Activated CD4-positive, alpha-beta T cell treated with anti-CD3 and anti-CD28 coated beads, Interleukin-2, Interleukin-6, amounts not matched to agents 100 ng/mL and 50 ng/mL, durations not matched to agents 16 hours and 8 hours (primary cell): ENCODE measurements at regions not wholly inside any gene's neighbourhood (a gene's known extent, or its start where the extent isn't known, plus 50 kb on each side); places are given as distances from the start of the nearest gene placed in this dataset.
A peak's percentile ranks its signal among the peaks of the same experiment; 100 is the strongest.
"Not testable (repeated sequence)": the region's sequence is repeated elsewhere in the genome, so short reads cannot be mapped to it uniquely, and the experiment has no call there.

Experiments
- DNase-seq: peaks from one replicate; pipeline ENCODE4 v3.0.0-alpha.2; 2020

GRCh38 chr6:150684161-150684560 is 84.5 kb downstream of the PLEKHG1 start:
- no peak for DNase-seq

DNA sequence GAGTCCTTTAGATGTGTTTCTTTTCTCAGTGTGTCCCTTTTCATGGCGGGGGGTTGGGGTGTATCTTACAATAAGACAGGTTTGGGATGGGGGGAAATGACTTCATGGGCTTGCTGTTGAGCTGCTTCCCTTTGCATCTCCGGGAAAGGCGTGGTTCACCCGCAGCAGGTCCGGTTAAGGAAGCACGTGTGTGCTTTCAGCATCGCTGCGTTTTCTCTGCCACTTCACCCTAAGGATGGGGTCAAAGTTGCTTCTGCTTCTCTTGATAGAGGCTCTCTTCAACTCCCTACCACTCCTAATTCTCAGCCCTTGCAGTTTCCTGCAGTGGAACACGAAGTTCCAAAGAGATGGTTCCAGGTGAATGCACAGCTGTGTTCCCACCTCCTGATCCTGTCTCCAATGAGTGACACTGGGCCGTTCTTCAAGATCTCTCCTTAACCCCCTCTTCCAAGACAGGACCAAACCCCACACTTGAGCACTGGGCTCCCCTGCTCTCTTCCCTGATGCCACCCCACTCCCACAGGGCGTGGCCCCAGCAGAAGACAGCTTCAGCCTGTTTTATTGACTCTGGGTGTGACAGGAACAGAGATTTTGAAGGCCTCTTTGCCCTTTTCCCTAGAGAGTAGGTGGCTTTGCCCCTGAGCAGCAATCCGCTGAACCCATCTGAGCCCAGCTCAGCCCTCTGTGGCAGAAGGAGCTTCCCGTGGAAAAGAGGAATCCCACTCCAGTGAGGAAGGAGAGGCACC is 85.2 kb downstream of the PLEKHG1 start:
- DNase-seq = no peak

- peak; percentile 55 for DNase-seq
Observed at GRCh38 chr6:150685860-150686259, 86.2 kb downstream of the PLEKHG1 start.

- no peak for DNase-seq
Observed at GRCh38 chr6:150686566-150686965, 86.9 kb downstream of the PLEKHG1 start.

- no peak for DNase-seq
Observed at GRCh38 chr6:150687508-150687907, 87.8 kb downstream of the PLEKHG1 start.

DNA sequence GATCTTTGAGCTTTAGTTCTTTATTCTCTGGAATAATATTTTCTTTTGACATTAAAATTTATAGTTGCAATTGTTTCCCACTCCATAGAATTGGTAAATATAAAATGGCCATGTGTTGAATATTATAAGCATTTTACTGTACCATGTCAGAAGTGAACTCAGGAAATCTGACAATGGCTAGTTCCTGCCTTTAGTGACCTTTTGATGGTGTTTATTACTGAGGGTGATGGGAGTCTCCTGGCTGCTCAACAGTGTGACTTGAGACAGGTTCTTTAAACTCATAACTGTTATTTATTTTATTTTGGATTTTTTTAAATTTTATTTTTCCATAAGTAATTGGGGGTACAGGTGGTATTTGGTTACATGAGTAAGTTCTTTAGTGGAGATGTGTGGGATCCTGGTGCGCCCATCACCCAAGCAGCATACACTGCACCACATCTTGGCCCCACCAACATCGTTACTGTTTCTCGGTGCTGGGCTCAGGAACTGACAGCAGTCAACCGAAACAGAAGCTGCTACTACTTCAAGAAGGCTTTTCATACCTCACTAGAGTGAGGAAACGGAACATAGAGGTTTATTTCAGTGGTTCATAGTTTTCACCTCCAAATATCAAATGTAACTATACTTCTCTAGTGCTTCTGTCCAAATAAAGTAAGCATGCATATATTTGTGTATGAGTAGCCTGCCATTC is 90.4 kb downstream of the PLEKHG1 start:
- DNase-seq = no peak

- DNase-seq = no peak
Observed at GRCh38 chr6:150690681-150691080, 91.0 kb downstream of the PLEKHG1 start.

GRCh38 chr6:150691463-150691862 is 91.8 kb downstream of the PLEKHG1 start:
- DNase-seq = no peak

DNA sequence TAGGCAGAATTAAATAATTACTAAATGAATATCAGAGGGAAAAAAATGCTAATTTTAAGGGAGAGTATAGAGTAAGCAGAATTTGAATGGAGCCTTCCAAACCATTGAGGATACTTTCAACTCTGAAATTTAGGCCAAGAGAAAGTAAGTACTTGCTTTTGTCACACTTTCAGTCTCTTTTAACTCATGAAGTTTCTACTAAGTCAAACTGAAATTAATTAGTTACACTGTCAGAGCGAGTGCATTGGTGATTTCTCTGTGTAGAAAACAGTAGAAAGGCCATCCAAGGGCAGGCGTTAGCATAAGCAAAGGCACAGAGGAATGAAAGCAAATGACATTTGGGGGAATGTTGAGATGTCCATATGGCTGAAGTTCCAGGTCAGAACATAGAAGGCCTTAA is 92.9 kb downstream of the PLEKHG1 start:
- DNase-seq = no peak

DNA sequence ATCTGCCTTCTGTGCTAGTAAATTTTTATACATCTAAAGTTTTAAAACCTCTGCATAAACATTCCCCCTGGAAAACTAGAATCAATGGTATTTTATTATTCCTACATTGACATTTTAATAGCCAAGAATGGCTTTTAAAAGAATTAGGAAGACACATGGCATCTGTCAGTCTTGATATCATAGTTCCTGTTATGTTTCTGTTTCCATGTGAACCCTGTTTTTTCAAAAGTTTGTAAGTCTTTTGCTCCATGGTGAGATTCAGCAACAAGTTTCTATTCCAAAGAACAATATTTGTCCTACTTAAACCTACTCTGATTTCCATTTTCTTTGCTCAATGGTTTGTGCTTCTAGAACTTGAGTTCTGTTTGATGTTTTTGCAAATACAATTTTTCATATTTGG is 95.2 kb downstream of the PLEKHG1 start:
- DNase-seq = no peak

DNA sequence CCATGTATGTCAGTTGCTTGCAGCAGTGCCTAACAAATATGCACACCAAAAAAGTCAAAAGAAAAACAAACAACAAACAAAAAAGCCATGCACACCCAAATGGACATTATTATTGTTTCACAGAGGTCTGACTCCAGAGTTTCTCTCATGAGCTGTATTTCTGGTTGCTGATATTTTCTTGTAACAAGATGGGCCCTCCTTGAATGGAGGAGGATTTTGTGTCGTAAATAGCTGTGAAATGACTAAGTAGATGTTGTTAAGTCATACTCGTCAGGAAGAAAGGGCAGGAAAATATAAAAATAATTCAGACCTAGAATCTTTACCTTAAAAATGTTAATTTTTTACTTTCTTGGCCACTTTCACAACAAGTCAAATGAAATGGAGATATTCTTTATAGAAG is 96.0 kb downstream of the PLEKHG1 start:
- no peak for DNase-seq

DNA sequence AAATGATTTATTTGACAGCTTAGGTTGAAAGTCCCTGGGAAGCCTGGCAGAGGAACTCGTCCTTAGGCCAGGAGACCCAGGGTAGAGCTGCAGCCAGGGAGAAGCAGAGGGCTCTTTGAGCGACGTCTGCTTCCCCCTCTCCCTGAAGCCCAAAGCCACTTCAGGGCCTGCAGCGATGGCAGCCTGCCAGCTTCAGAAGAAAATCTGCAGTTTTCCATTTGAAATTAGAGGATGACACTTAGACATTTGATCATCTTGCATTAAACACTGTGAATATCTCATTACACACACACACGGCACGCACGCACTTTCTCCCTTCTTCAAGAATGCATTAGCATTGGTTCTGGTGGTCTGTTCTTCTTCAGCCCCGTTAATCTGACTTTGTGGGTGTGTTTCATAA is 96.5 kb downstream of the PLEKHG1 start:
- DNase-seq = no peak

DNA sequence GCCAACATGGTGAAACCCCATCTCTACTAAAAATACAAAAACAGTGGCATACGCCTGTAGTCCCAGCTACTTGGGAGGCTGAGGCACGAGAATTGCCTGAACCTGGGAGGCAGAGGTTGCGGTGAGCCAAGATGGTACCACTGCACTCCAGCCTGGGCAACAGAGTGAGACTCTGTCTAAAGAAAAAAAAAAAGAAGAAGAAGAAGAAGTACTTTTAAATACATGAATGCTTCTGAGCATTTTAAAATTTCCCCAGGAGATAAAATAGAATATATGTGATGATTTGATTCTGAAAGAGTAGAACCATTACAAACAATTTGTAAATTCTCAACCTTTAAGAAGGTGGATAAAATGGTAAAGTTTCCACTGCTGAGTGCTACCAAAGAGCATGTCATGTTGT is 97.2 kb downstream of the PLEKHG1 start:
- not testable (repeated sequence) for DNase-seq

DNA sequence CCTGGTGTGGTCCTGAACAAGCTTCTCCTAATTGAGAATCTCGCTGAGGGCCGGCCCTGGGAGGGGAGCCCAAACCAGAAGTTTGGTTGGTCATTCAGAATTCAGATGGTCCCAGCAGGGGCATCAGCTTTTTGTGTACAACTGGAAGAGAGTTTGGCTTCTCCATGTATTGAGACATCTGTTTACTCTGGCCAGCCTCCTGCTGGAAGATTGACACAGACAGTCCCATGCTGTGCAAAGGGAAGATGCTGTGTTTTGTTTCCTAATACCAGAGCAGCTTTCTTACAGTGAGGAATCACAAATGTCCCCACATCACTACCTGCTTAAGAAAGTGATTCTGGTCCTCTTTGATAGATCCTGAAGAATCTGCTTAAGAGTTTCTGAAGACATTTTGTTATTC is 97.8 kb downstream of the PLEKHG1 start:
- DNase-seq = no peak

DNA sequence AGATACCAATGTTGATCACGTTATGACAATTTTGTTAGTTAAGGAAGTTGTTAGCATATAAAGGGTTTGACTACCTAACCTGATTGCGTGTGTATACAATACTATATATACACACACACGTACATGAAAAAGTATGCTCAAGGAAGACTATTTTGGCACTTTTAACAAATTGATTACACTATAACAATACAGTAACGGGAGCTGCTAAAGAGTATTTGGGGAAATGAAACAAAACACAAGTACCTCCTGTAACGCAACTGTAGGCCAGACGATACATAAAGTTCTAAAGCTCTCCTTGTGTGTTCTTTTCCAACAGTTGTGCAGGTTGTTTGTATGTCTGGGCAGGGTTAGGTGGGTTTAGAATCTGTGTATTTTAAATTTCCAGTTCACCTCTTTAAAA is 98.7 kb downstream of the PLEKHG1 start:
- DNase-seq = no peak

DNA sequence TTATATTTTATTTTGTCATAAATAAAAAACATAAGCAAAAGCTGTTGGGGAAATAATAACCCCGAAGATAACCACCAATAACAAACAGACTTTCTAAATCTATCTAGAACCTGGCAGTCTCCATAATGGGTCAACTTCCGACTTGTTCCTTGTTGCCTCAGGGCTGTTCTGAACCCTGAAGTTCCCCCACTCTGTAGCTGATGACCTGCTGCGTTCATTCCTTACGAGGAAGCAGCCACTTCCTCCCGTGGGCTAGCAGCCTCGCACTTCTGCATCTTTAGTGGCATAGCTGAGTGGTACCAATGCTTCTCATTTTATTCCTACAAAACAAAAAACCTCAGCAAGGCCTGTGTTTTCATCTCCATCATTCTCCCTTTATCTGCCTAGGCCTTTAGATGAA is 103.0 kb downstream of the PLEKHG1 start:
- no peak for DNase-seq

DNA sequence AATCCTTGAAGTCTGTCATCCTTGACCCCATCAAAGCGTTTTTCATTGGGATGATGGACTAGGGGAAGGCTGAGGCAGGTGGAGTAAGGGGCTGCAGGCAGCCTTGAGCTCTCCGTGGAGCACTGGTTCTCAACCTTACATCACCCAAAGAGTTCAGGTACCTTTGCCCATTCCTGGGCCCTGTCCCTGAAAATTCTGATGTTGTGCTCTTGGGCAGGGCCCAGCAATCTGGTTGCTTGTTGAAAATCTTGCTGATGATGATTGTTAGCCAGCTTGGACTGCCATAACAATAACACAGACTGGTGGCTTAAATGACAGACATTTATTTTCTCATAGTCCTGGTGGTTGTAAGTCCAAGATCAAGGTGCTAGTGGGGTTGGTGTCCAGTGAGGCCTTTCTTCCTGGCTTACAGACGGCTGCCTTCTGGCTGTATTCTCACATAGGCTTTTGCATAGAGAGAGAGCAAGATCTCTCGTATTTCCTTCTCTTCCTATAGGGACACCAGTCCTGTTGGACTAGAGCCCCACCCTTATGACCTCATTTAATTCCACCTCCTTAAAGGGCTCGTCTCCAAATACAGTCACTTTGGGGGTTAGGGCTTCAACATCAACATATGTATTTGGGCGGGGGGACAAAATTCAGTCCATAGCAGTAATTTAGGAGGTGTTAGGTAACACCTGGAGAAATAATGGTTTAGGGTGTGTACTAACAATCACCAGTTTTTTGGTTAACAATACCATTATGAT is 104.9 kb downstream of the PLEKHG1 start:
- no peak for DNase-seq

GRCh38 chr6:150705392-150705791 is 105.7 kb downstream of the PLEKHG1 start:
- no peak for DNase-seq

DNA sequence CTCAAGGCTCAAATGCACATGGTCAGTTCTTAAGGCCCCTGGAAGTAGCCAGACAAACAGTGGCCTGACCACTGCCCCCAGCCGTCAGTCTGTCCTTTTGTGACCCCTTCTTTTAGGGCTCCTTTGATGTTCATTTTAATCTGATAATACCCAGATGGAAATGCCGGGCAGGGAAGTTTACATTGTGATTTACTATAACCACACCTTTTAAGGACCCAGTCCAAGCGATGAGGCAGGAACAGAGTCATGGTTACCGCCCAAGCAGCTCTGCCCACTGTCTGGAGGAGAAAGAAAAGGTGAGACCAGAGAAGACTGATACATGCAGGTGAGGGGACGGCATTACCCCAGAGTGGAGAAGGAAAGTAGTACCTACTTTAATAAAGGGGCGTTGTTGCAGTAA is 110.6 kb downstream of the PLEKHG1 start:
- no peak for DNase-seq

GRCh38 chr6:150711061-150711460 is 111.4 kb downstream of the PLEKHG1 start:
- no peak for DNase-seq

GRCh38 chr6:150711584-150712504 is 112.2 kb downstream of the PLEKHG1 start:
- DNase-seq = no peak

GRCh38 chr6:150712505-150713252 is 113.0 kb downstream of the PLEKHG1 start:
- DNase-seq = no peak
